ENCODE measurements at regions not wholly inside any gene's neighbourhood (a gene's known extent, or its start where the extent isn't known, plus 50 kb on each side); places are given as distances from the start of the nearest gene placed in this dataset.
A peak's percentile ranks its signal among the peaks of the same experiment; 100 is the strongest.
"Not testable (repeated sequence)": the region's sequence is repeated elsewhere in the genome, so short reads cannot be mapped to it uniquely, and the experiment has no call there.

DNA sequence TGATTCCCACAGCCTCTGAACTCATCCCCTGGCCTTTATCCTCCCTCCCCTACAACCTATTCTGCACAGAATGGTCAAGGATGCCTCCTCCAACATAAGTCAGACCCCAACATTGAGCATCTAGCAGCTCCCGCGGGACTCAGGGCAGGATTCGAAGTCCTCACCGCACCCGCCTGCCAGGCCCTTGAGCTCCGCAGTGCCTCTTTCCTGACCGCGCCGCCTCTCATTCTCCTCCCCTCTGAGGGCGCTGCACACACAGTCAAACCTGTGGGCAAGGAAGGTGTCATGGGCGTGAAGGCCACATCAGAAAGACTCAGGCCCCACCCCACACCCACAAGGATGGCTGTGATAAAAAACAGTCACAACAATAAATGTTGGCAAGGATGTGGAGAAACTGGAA lies 84.1 kb downstream of the CPZ start:
- Histone ChIP-seq H3K27me3 (peaks cover 0 to 4% (median 0%) of the 10 kb centered on the region in 4 donors), H3K4me1 (no peaks in the 10 kb centered on the region), H3K36me3 (no peaks in the 10 kb centered on the region), H3K9me3 (no peaks in the 10 kb centered on the region), H3K27ac (no peak overlapping the region), H3K4me3 (no peak overlapping the region)
- WGBS, 2 donors, result 83 to 88% methylated on average over 11 of the region's 11 CpGs
- TF ChIP-seq, protein P1, sequence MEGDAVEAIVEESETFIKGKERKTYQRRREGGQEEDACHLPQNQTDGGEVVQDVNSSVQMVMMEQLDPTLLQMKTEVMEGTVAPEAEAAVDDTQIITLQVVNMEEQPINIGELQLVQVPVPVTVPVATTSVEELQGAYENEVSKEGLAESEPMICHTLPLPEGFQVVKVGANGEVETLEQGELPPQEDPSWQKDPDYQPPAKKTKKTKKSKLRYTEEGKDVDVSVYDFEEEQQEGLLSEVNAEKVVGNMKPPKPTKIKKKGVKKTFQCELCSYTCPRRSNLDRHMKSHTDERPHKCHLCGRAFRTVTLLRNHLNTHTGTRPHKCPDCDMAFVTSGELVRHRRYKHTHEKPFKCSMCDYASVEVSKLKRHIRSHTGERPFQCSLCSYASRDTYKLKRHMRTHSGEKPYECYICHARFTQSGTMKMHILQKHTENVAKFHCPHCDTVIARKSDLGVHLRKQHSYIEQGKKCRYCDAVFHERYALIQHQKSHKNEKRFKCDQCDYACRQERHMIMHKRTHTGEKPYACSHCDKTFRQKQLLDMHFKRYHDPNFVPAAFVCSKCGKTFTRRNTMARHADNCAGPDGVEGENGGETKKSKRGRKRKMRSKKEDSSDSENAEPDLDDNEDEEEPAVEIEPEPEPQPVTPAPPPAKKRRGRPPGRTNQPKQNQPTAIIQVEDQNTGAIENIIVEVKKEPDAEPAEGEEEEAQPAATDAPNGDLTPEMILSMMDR (IDR thresholded peaks at IDR 0.05), result no peak
- intact Hi-C loops (cut with DNase I), result no loop called here
- no peak for DNase-seq
- ATAC-seq, result no peak
- FAIRE-seq, result no peak

DNA sequence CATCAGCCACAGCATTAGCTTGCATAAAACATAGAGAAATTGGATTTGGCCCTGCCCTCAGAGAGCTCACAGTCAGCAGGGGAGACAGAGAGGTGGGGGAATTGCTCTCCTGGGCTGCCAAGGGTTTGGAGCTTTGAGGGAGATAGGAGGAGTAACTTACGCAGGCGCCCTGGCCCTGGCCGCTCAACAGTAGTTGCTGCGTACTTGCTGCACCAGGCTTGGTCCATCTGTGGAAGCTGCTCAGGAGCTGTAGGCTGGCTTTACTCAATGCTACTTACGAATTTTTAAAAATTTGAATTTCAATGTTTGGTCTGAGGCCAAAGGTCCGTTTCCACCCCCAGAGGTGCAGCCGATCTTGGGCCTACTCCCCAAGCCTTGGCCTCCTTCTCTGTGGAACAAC lies 83.3 kb downstream of the CPZ start:
- ATAC-seq, result no peak
- FAIRE-seq, result no peak
- no peaks in the 10 kb centered on the region for H3K9me3 ChIP-seq
- peaks cover 0 to 4% (median 0%) of the 10 kb centered on the region in 4 donors for H3K27me3 ChIP-seq
- no peak overlapping the region for H3K27ac ChIP-seq
- no peak overlapping the region for H3K4me3 ChIP-seq
- 66 to 77% methylated on average over 7 of the region's 7 CpGs for WGBS, 2 donors
- intact Hi-C loops (cut with DNase I), result no loop called here
- H3K36me3 ChIP-seq, result no peaks in the 10 kb centered on the region
- H3K4me1 ChIP-seq, result no peaks in the 10 kb centered on the region
- TF ChIP-seq, protein P1 (IDR thresholded peaks at IDR 0.05), result no peak
- no peak for DNase-seq

DNA sequence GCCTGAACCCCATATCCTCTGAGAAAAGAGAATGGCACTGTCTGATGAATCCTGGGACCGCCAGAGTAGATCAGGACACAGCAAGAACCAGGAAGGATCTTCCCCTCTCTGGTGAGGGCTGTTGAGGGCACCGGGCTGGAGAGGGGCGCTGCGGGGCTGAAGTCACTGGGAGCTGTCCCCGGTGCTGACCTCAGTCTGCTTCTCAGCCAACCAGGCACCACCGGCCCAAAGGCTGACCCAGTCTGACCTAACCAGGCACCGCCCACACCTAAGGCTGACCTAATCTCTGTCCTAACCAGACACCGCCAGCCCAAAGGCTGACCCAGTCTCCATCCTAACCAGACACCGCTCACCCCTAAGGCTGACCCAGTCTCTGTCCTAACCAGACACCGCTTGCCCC lies 82.8 kb downstream of the CPZ start:
- TF ChIP-seq, protein P1 (IDR thresholded peaks at IDR 0.05), result no peak
- Histone ChIP-seq H3K27me3 (peaks cover 0 to 4% (median 0%) of the 10 kb centered on the region in 4 donors), H3K36me3 (no peaks in the 10 kb centered on the region), H3K4me1 (no peaks in the 10 kb centered on the region), H3K27ac (no peak overlapping the region), H3K9me3 (no peaks in the 10 kb centered on the region), H3K4me3 (no peak overlapping the region)
- DNase-seq, result no peak
- peak in 3 of 4 donors; percentile 23 to 82 (median 37) for ATAC-seq
- 14 to 17% methylated on average over 9 to 10 of the region's 10 CpGs for WGBS, 2 donors
- no peak for FAIRE-seq
- intact Hi-C loops (cut with DNase I), result no loop called here

DNA sequence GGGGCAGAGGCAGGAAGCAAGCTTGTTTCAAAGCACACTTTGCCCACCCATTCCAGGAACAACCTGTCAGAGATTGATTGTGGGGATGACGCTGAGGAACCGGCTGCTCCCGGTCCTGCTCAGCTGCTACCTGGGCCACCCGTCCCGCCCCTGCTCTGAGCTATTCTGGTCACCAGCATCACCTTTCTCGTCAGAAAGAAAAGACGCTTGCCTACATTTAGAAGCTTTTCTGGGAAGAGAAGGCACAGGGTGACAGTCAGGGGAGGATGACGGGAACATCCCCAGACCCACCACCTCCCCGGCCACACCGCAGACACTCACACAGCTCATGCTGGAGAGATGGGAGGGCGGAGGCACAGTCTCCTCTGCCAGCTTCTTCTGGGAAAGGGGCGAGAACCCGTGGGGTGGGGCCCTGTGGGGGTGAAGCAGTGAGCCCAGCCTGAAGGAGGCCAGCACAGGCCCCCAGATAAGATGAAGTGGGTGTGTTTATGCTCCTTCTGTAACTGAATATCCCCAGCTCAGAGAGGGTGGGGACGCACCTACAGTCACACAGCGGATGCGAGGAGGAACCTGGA lies 81.8 kb downstream of the CPZ start:
- H3K4me3 ChIP-seq, result no peak overlapping the region
- TF ChIP-seq, protein P1 (IDR thresholded peaks at IDR 0.05), result no peak
- H3K4me1 ChIP-seq, result no peaks in the 10 kb centered on the region
- H3K36me3 ChIP-seq, result no peaks in the 10 kb centered on the region
- no peak overlapping the region for H3K27ac ChIP-seq
- H3K9me3 ChIP-seq, result no peaks in the 10 kb centered on the region
- intact Hi-C loops (cut with DNase I), result no loop called here
- FAIRE-seq, result no peak
- 62 to 73% methylated on average over 16 of the region's 16 CpGs for WGBS, 2 donors
- no peak for ATAC-seq
- H3K27me3 ChIP-seq, result peaks cover 0 to 4% (median 1%) of the 10 kb centered on the region in 4 donors
- no peak for DNase-seq

DNA sequence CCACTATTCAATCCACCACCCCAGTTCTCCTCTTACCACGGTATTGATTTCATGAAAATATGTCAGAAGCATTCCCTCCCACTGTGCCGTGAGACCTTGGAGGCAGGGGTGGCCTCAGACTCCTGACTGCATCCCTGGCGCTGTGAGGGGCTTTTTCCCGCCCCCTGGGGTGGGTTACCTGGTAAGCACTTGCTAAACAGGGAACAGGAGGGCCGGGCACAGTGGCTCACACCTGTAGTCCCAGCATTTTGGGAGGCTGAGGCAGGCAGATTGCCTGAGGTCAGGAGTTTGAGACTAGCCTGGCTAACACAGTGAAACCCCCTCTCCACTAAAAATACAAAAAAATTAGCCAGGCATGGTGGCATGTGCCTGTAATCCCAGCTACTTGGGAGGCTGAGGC lies 80.5 kb downstream of the CPZ start:
- H3K27me3 ChIP-seq; H3K4me3 ChIP-seq; H3K36me3 ChIP-seq; ATAC-seq; H3K4me1 ChIP-seq; DNase-seq; H3K27ac ChIP-seq; H3K9me3 ChIP-seq; intact Hi-C loops (cut with DNase I); FAIRE-seq: not testable (repeated sequence)
- WGBS, 2 donors, result 24 to 43% methylated on average over 5 of the region's 5 CpGs
